ENCODE measurements at regions not wholly inside any gene's neighbourhood (a gene's known extent, or its start where the extent isn't known, plus 50 kb on each side); places are given as distances from the start of the nearest gene placed in this dataset.

- POLR2A ChIA-PET: no interaction called here
- CTCF ChIA-PET: interaction anchor here (1.6 kb wide), 1 partner anchor 10 kb away, joined by 5 read pairs; no protein-coding TSS in a partner anchor
Measured at GRCh38 chr10:4120096-4120853, 335.3 kb upstream of the KLF6 start.

DNA sequence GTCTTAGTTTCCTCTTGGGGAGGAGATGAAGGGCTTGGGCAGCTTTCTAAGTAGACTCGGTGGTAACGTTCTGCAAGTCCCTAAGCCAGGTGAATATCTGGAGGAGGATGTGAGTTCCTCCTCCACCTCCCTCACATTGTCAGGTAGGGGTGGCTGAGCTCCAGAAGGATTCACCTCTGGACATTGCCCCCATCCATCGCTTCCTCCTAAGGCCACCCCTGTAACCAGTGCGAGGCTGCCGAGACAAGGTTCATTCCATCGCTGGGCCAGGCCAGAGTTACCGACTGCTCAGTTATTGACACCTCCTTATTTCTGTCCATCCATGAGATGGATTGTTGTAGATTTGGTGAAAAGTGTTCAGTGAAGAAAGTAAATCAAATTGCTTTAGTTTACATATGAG lies 334.1 kb upstream of the KLF6 start:
- TF ChIP-seq, protein P1, sequence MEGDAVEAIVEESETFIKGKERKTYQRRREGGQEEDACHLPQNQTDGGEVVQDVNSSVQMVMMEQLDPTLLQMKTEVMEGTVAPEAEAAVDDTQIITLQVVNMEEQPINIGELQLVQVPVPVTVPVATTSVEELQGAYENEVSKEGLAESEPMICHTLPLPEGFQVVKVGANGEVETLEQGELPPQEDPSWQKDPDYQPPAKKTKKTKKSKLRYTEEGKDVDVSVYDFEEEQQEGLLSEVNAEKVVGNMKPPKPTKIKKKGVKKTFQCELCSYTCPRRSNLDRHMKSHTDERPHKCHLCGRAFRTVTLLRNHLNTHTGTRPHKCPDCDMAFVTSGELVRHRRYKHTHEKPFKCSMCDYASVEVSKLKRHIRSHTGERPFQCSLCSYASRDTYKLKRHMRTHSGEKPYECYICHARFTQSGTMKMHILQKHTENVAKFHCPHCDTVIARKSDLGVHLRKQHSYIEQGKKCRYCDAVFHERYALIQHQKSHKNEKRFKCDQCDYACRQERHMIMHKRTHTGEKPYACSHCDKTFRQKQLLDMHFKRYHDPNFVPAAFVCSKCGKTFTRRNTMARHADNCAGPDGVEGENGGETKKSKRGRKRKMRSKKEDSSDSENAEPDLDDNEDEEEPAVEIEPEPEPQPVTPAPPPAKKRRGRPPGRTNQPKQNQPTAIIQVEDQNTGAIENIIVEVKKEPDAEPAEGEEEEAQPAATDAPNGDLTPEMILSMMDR (IDR thresholded peaks at IDR 0.05; ENCODE audit: insufficient read depth, low read depth, low read length): no peak
- CTCF ChIA-PET: interaction anchor here (1.6 kb wide), 1 partner anchor 11 kb away, joined by 5 read pairs; no protein-coding TSS in a partner anchor
- Histone ChIP-seq H3K36me3 (ENCODE audit: control insufficient read depth, insufficient read depth, low read length) (no peaks in the 10 kb centered on the region), H3K4me3 (ENCODE audit: low read depth, low read length) (no peak overlapping the region), H3K27me3 (ENCODE audit: control insufficient read depth, insufficient read depth, low read length) (no peaks in the 10 kb centered on the region)
- DNase-seq (ENCODE audit: low read depth): no peak
- POLR2A ChIA-PET: no interaction called here

More at GRCh38 chr10:4120096-4120853, 335.3 kb upstream of the KLF6 start:
- H3K4me3 ChIP-seq (ENCODE audit: low read depth, low read length): no peak overlapping the region
- no peaks in the 10 kb centered on the region for H3K27me3 ChIP-seq (ENCODE audit: control insufficient read depth, insufficient read depth, low read length)
- H3K36me3 ChIP-seq (ENCODE audit: control insufficient read depth, insufficient read depth, low read length): no peaks in the 10 kb centered on the region
- DNase-seq (ENCODE audit: low read depth): no peak
- TF ChIP-seq, protein P1 (IDR thresholded peaks at IDR 0.05; ENCODE audit: insufficient read depth, low read depth, low read length): no peak

DNA sequence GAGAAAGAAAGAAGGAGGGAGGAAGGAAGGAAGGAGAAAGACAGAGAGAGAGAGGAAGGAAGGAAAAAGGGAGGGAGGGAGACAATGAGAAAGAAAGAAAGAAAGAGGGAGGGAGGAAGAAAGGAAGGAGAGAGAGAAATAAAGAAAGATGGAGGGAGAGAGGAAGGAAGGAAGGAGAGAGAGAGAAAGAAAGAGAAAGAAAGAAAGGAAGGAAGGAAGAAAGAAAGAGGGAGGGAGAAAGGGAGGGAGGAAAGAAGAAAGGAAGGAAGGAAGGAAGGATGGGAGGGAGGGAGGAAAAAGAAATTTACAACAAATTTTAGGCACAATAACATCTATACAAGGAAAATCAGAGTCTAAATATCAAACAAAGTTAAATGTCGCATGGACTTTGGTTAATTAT lies 332.6 kb upstream of the KLF6 start:
- Histone ChIP-seq H3K27me3 (ENCODE audit: control insufficient read depth, insufficient read depth, low read length) (no peaks in the 10 kb centered on the region), H3K4me3 (ENCODE audit: low read depth, low read length) (no peak overlapping the region), H3K36me3 (ENCODE audit: control insufficient read depth, insufficient read depth, low read length) (no peaks in the 10 kb centered on the region)
- POLR2A ChIA-PET: no interaction called here
- DNase-seq (ENCODE audit: low read depth): no peak
- CTCF ChIA-PET: no interaction called here
- TF ChIP-seq, protein P1 (IDR thresholded peaks at IDR 0.05; ENCODE audit: insufficient read depth, low read depth, low read length): no peak

- CTCF ChIA-PET: no interaction called here
- TF ChIP-seq, protein P1 (IDR thresholded peaks at IDR 0.05; ENCODE audit: insufficient read depth, low read depth, low read length): no peak
- Histone ChIP-seq H3K27me3 (ENCODE audit: control insufficient read depth, insufficient read depth, low read length) (no peaks in the 10 kb centered on the region), H3K36me3 (ENCODE audit: control insufficient read depth, insufficient read depth, low read length) (no peaks in the 10 kb centered on the region), H3K4me3 (ENCODE audit: low read depth, low read length) (no peak overlapping the region)
- no peak for DNase-seq (ENCODE audit: low read depth)
- POLR2A ChIA-PET: no interaction called here
Measured at GRCh38 chr10:4111643-4112042, 326.6 kb upstream of the KLF6 start.

GRCh38 chr10:4109469-4109868 lies 324.5 kb upstream of the KLF6 start:
- DNase-seq (ENCODE audit: low read depth): no peak
- TF ChIP-seq, protein P1 (IDR thresholded peaks at IDR 0.05; ENCODE audit: insufficient read depth, low read depth, low read length): no peak
- Histone ChIP-seq H3K36me3 (ENCODE audit: control insufficient read depth, insufficient read depth, low read length) (no peaks in the 10 kb centered on the region), H3K27me3 (ENCODE audit: control insufficient read depth, insufficient read depth, low read length) (no peaks in the 10 kb centered on the region), H3K4me3 (ENCODE audit: low read depth, low read length) (no peak overlapping the region)
- ChIA-PET POLR2A (no interaction called here), CTCF (interaction anchor here (0.6 kb wide), 1 partner anchor 41 kb away, joined by 3 read pairs; no protein-coding TSS in a partner anchor)
